ENCODE measurements at regions not wholly inside any gene's neighbourhood (a gene's known extent, or its start where the extent isn't known, plus 50 kb on each side); places are given as distances from the start of the nearest gene placed in this dataset.

DNA sequence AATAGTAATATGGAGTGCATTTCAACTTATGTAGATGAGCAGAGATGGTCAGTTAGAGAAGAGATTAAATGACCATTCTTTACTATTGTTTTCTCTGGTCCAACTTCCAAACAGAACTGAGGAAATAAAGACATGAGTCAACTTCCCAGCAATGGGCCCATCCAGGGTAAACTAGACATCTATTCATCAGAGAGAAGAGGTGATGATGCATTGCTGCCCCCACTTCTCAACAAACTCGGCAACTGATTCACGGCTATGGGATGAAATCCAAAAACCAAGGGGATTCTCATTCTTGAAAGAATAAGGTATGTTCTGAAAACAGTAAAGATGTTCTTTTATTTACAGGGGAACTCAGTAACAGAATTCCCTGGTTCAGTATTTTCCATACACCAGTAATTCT is 190.7 kb downstream of the RDH14 start:
- Histone ChIP-seq H3K4me1 (ENCODE audit: control extremely low read depth in 1 of 4, control insufficient read depth in 4 of 4, insufficient read depth in 4 of 4, low read length in 3 of 4) (no peaks in the 10 kb centered on the region), H3K27me3 (replicated peaks in 2 of 5; ENCODE audit: control insufficient read depth in 4 of 5, insufficient read depth in 5 of 5, low read length in 4 of 5) (peaks cover 0 to 5% (median 0%) of the 10 kb centered on the region in 5 experiments), H3K9me3 (ENCODE audit: control extremely low read depth in 1 of 5, control insufficient read depth in 4 of 5, insufficient read depth in 2 of 5, low read depth in 1 of 5, low read length in 4 of 5) (no peaks in the 10 kb centered on the region), H3K27ac (ENCODE audit: insufficient read depth in 1 of 2, low read depth in 1 of 2, low read length in 2 of 2, poor library complexity in 1 of 2, severe bottlenecking in 2 of 2) (no peak overlapping the region), H3K36me3 (ENCODE audit: control insufficient read depth in 4 of 4, insufficient read depth in 4 of 4, low read length in 3 of 4) (no peaks in the 10 kb centered on the region), H3K4me3 (ENCODE audit: control insufficient read depth in 1 of 7, extremely low read depth in 1 of 7, insufficient read depth in 4 of 7, low read depth in 2 of 7, low read length in 6 of 7) (no peak overlapping the region)
- ChIA-PET POLR2A (no interaction called here), CTCF (interaction anchor here (1.0 to 1.3 kb wide), 2 partner anchors 8 to 10 kb away, joined by 3 read pairs; no protein-coding TSS in a partner anchor)
- WGBS (ENCODE audit: insufficient coverage), result no CpG with 5 or more reads among the region's 2 CpGs
- no peak for DNase-seq

DNA sequence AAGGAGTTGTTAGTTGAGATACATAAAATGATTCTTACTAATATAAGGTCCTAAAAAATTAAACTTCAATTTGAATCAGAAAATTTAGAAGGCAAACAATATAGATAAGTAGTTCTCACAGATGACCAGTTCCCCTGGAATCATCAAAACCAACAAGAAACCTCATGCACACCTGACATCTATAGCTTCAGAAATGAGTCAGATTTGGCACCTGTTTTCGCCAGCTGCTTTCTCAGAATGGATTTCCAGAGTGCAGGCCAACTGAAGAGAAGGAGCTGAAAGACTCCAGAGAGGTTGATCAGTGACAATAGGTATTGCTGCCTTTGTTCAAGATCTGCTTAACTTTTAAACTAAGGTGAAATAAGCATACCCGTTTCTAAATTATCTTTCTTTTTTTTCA is 192.4 kb downstream of the RDH14 start:
- Histone ChIP-seq H3K27me3 (replicated peaks in 2 of 5; ENCODE audit: control insufficient read depth in 4 of 5, insufficient read depth in 5 of 5, low read length in 4 of 5) (peaks cover 0 to 4% (median 0%) of the 10 kb centered on the region in 5 experiments), H3K4me1 (ENCODE audit: control extremely low read depth in 1 of 4, control insufficient read depth in 4 of 4, insufficient read depth in 4 of 4, low read length in 3 of 4) (no peaks in the 10 kb centered on the region), H3K4me3 (ENCODE audit: control insufficient read depth in 1 of 7, extremely low read depth in 1 of 7, insufficient read depth in 4 of 7, low read depth in 2 of 7, low read length in 6 of 7) (no peak overlapping the region), H3K36me3 (ENCODE audit: control insufficient read depth in 4 of 4, insufficient read depth in 4 of 4, low read length in 3 of 4) (no peaks in the 10 kb centered on the region), H3K9me3 (ENCODE audit: control extremely low read depth in 1 of 5, control insufficient read depth in 4 of 5, insufficient read depth in 2 of 5, low read depth in 1 of 5, low read length in 4 of 5) (no peaks in the 10 kb centered on the region), H3K27ac (ENCODE audit: insufficient read depth in 1 of 2, low read depth in 1 of 2, low read length in 2 of 2, poor library complexity in 1 of 2, severe bottlenecking in 2 of 2) (no peak overlapping the region)
- no peak for DNase-seq
- WGBS (ENCODE audit: insufficient coverage), result 100% methylated on average over 1 of the region's 2 CpGs
- POLR2A ChIA-PET, result no interaction called here
- CTCF ChIA-PET, result interaction anchor here (0.9 kb wide), 1 partner anchor 8 kb away, joined by 3 read pairs; no protein-coding TSS in a partner anchor

DNA sequence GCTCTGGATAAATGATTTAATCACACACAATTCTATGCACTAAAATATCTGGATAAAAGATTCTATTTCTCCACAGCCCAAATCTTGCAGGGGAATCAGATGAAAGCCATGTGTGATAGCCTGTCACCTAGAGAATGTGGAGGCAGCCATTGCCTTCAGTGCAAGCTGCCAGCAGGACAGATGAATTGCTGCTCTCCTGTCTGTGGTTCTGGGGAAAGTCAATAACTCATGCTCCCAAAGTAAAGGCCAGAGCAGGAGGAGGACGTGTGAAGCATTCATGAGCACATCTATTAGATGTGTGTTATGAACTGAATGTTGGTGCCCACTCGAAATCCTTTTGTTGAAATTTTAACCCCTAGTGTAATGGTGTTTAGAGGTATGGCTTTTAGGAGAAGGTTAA is 195.1 kb downstream of the RDH14 start:
- POLR2A ChIA-PET, result no interaction called here
- no peak for DNase-seq
- 94% methylated on average over 2 of the region's 2 CpGs for WGBS (ENCODE audit: insufficient coverage)

DNA sequence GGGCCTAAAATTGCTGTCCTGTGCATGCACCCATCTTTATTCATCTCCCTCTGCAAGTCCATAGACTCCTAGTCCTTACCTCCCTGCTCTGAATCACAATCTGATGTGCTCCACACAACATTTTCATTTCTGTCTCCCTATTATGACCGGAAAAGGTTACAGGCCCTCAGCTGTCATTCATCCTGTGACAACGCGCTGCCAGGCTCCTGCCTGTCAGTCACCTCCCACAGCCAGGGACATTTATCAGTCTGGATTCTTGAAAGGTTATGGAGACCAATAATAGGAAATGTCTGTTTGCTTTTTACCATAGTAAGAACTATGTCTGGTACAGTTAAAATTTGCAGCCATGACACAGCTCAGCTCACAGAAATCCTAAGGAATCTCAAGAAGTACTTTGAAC is 197.1 kb downstream of the RDH14 start:
- Histone ChIP-seq H3K27ac (ENCODE audit: insufficient read depth in 1 of 2, low read depth in 1 of 2, low read length in 2 of 2, poor library complexity in 1 of 2, severe bottlenecking in 2 of 2) (no peak overlapping the region), H3K9me3 (ENCODE audit: control extremely low read depth in 1 of 5, control insufficient read depth in 4 of 5, insufficient read depth in 2 of 5, low read depth in 1 of 5, low read length in 4 of 5) (no peaks in the 10 kb centered on the region), H3K4me1 (ENCODE audit: control extremely low read depth in 1 of 4, control insufficient read depth in 4 of 4, insufficient read depth in 4 of 4, low read length in 3 of 4) (no peaks in the 10 kb centered on the region), H3K27me3 (replicated peaks in 2 of 5; ENCODE audit: control insufficient read depth in 4 of 5, insufficient read depth in 5 of 5, low read length in 4 of 5) (no peaks in the 10 kb centered on the region), H3K4me3 (ENCODE audit: control insufficient read depth in 1 of 7, extremely low read depth in 1 of 7, insufficient read depth in 4 of 7, low read depth in 2 of 7, low read length in 6 of 7) (no peak overlapping the region), H3K36me3 (ENCODE audit: control insufficient read depth in 4 of 4, insufficient read depth in 4 of 4, low read length in 3 of 4) (no peaks in the 10 kb centered on the region)
- WGBS (ENCODE audit: insufficient coverage), result no CpG with 5 or more reads among the region's 3 CpGs
- CTCF ChIA-PET, result no interaction called here
- POLR2A ChIA-PET, result no interaction called here
- no peak for DNase-seq

More for the DNA sequence above, 195.1 kb downstream of the RDH14 start:
- Histone ChIP-seq H3K36me3 (ENCODE audit: control insufficient read depth in 4 of 4, insufficient read depth in 4 of 4, low read length in 3 of 4) (no peaks in the 10 kb centered on the region), H3K4me3 (ENCODE audit: control insufficient read depth in 1 of 7, extremely low read depth in 1 of 7, insufficient read depth in 4 of 7, low read depth in 2 of 7, low read length in 6 of 7) (no peak overlapping the region), H3K27me3 (replicated peaks in 2 of 5; ENCODE audit: control insufficient read depth in 4 of 5, insufficient read depth in 5 of 5, low read length in 4 of 5) (peaks cover 0 to 2% (median 0%) of the 10 kb centered on the region in 5 experiments), H3K4me1 (ENCODE audit: control extremely low read depth in 1 of 4, control insufficient read depth in 4 of 4, insufficient read depth in 4 of 4, low read length in 3 of 4) (no peaks in the 10 kb centered on the region), H3K9me3 (ENCODE audit: control extremely low read depth in 1 of 5, control insufficient read depth in 4 of 5, insufficient read depth in 2 of 5, low read depth in 1 of 5, low read length in 4 of 5) (no peaks in the 10 kb centered on the region), H3K27ac (ENCODE audit: insufficient read depth in 1 of 2, low read depth in 1 of 2, low read length in 2 of 2, poor library complexity in 1 of 2, severe bottlenecking in 2 of 2) (no peak overlapping the region)
- CTCF ChIA-PET, result interaction anchor here (1.4 kb wide), 1 partner anchor 11 kb away, joined by 3 read pairs; no protein-coding TSS in a partner anchor

DNA sequence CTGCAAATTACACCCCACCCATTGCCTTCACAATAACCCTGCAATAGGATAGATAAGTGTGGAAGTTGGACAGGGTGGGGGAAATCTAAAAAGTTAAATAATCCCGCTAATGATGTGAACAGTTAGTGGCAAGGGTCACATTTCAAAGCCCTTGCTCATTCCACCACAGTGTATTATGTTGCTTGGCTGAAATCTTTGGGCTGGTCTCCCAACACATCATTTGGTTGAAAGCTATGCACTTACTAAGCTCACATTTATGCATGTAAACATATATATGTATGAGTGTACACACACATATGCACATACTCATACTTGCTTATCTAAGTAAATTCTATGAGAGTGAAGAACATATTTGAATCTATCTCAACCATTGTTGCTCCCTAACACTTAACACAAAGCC is 197.8 kb downstream of the RDH14 start:
- DNase-seq, result no peak
- Histone ChIP-seq H3K27ac (ENCODE audit: insufficient read depth in 1 of 2, low read depth in 1 of 2, low read length in 2 of 2, poor library complexity in 1 of 2, severe bottlenecking in 2 of 2) (no peak overlapping the region), H3K9me3 (ENCODE audit: control extremely low read depth in 1 of 5, control insufficient read depth in 4 of 5, insufficient read depth in 2 of 5, low read depth in 1 of 5, low read length in 4 of 5) (no peaks in the 10 kb centered on the region), H3K4me3 (ENCODE audit: control insufficient read depth in 1 of 7, extremely low read depth in 1 of 7, insufficient read depth in 4 of 7, low read depth in 2 of 7, low read length in 6 of 7) (no peak overlapping the region), H3K27me3 (replicated peaks in 2 of 5; ENCODE audit: control insufficient read depth in 4 of 5, insufficient read depth in 5 of 5, low read length in 4 of 5) (no peaks in the 10 kb centered on the region), H3K4me1 (ENCODE audit: control extremely low read depth in 1 of 4, control insufficient read depth in 4 of 4, insufficient read depth in 4 of 4, low read length in 3 of 4) (no peaks in the 10 kb centered on the region), H3K36me3 (ENCODE audit: control insufficient read depth in 4 of 4, insufficient read depth in 4 of 4, low read length in 3 of 4) (no peaks in the 10 kb centered on the region)
- POLR2A ChIA-PET, result no interaction called here
- WGBS (ENCODE audit: insufficient coverage), result no CpG with 5 or more reads among the region's 1 CpG
- CTCF ChIA-PET, result no interaction called here

DNA sequence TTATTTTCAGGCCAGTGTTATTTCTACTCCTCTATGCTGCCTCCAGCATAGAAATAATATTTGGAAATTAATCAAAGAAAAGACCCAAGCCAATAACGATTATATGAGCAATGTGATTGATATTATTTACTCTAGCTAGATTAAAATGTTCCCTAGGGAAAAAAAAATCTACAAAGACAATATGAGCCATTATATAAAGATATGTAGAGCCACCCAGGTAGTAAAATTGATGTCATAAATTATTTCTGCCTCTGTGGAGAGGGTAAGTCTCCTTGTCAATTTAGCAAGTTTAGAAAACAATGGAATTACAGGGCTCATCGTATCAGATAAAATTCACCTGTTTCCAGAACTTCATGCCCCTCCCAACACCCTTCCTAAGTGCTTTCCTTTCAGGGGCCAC is 202.9 kb downstream of the RDH14 start:
- Histone ChIP-seq H3K36me3 (ENCODE audit: control insufficient read depth in 4 of 4, insufficient read depth in 4 of 4, low read length in 3 of 4) (no peaks in the 10 kb centered on the region), H3K4me1 (ENCODE audit: control extremely low read depth in 1 of 4, control insufficient read depth in 4 of 4, insufficient read depth in 4 of 4, low read length in 3 of 4) (no peaks in the 10 kb centered on the region), H3K9me3 (ENCODE audit: control extremely low read depth in 1 of 5, control insufficient read depth in 4 of 5, insufficient read depth in 2 of 5, low read depth in 1 of 5, low read length in 4 of 5) (no peaks in the 10 kb centered on the region), H3K4me3 (ENCODE audit: control insufficient read depth in 1 of 7, extremely low read depth in 1 of 7, insufficient read depth in 4 of 7, low read depth in 2 of 7, low read length in 6 of 7) (no peak overlapping the region), H3K27ac (ENCODE audit: insufficient read depth in 1 of 2, low read depth in 1 of 2, low read length in 2 of 2, poor library complexity in 1 of 2, severe bottlenecking in 2 of 2) (no peak overlapping the region), H3K27me3 (replicated peaks in 2 of 5; ENCODE audit: control insufficient read depth in 4 of 5, insufficient read depth in 5 of 5, low read length in 4 of 5) (no peaks in the 10 kb centered on the region)
- no CpG with 5 or more reads among the region's 2 CpGs for WGBS (ENCODE audit: insufficient coverage)
- ChIA-PET POLR2A (no interaction called here), CTCF (no interaction called here)
- DNase-seq, result no peak

DNA sequence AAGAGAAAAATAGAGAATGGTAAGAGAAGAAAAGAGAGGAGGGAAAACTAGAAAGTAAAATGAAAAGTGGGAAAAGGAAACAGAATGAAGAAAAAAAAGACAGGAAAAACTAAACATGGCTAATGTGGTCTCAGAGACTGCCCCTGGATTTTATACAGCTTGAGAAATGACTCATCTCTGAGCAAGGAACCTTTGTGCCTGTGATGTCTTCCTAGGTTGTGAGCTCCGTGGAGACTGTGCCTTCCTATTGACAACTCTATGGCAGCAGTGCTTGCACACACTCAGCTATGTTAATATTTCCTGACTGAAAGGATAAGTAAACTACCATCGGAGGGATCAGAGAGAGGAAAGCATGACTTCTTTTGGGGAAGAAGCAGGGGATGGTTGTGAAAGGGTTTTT is 203.8 kb downstream of the RDH14 start:
- no peak for DNase-seq
- CTCF ChIA-PET, result no interaction called here
- POLR2A ChIA-PET, result no interaction called here

More for the DNA sequence above, 203.8 kb downstream of the RDH14 start:
- Histone ChIP-seq H3K4me1 (ENCODE audit: control extremely low read depth in 1 of 4, control insufficient read depth in 4 of 4, insufficient read depth in 4 of 4, low read length in 3 of 4) (no peaks in the 10 kb centered on the region), H3K27ac (ENCODE audit: insufficient read depth in 1 of 2, low read depth in 1 of 2, low read length in 2 of 2, poor library complexity in 1 of 2, severe bottlenecking in 2 of 2) (no peak overlapping the region), H3K36me3 (ENCODE audit: control insufficient read depth in 4 of 4, insufficient read depth in 4 of 4, low read length in 3 of 4) (no peaks in the 10 kb centered on the region), H3K4me3 (ENCODE audit: control insufficient read depth in 1 of 7, extremely low read depth in 1 of 7, insufficient read depth in 4 of 7, low read depth in 2 of 7, low read length in 6 of 7) (no peak overlapping the region), H3K27me3 (replicated peaks in 2 of 5; ENCODE audit: control insufficient read depth in 4 of 5, insufficient read depth in 5 of 5, low read length in 4 of 5) (no peaks in the 10 kb centered on the region), H3K9me3 (ENCODE audit: control extremely low read depth in 1 of 5, control insufficient read depth in 4 of 5, insufficient read depth in 2 of 5, low read depth in 1 of 5, low read length in 4 of 5) (no peaks in the 10 kb centered on the region)
- 73% methylated on average over 2 of the region's 2 CpGs for WGBS (ENCODE audit: insufficient coverage)
